ENCODE measurements at regions not wholly inside any gene's neighbourhood (a gene's known extent, or its start where the extent isn't known, plus 50 kb on each side); places are given as distances from the start of the nearest gene placed in this dataset.
"Not testable (repeated sequence)": the region's sequence is repeated elsewhere in the genome, so short reads cannot be mapped to it uniquely, and the experiment has no call there.

- H3K9me3 ChIP-seq; ATAC-seq; FAIRE-seq; H3K4me1 ChIP-seq; DNase-seq (ENCODE audit: low read depth in 1 of 2, low spot score in 1 of 2); H3K4me3 ChIP-seq; H3K4me2 ChIP-seq; CTCF ChIA-PET; POLR2A ChIA-PET; H3K27ac ChIP-seq: not testable (repeated sequence)
- TF ChIP-seq HDAC2 (IDR thresholded peaks at IDR 0.05): peak; percentile 22; the same call in 1 of the 2 replicates
- 85% methylated on average over 7 of the region's 7 CpGs for WGBS (ENCODE audit: missing lambda C conversion rate)
These were observed 124.5 kb downstream of the TANC2 start for GRCh38 chr17:63090358-63091114.

- DNase-seq (ENCODE audit: low read depth in 1 of 2, low spot score in 1 of 2); H3K9me3 ChIP-seq; H3K4me1 ChIP-seq; FAIRE-seq; H3K27ac ChIP-seq; POLR2A ChIA-PET; H3K4me2 ChIP-seq; ATAC-seq; H3K4me3 ChIP-seq: not testable (repeated sequence)
- peak; percentile 58 for TF ChIP-seq MAFK (IDR thresholded peaks at IDR 0.05; ENCODE audit: partially characterized antibody)
- CTCF ChIA-PET: interaction anchor here (0.6 to 1.5 kb wide), 2 partner anchors 9 to 25 kb away, joined by 3 read pairs; no protein-coding TSS in a partner anchor
These were observed 125.9 kb downstream of the TANC2 start for GRCh38 chr17:63091909-63092308.

- no peaks in the 10 kb centered on the region for H3K4me1 ChIP-seq
- no peak overlapping the region for H3K4me3 ChIP-seq
- DNase-seq (ENCODE audit: low read depth in 1 of 2, low spot score in 1 of 2): no peak
- ChIA-PET CTCF (no interaction called here), POLR2A (no interaction called here)
- H3K4me2 ChIP-seq: no peak overlapping the region
- no peak for FAIRE-seq
- H3K9me3 ChIP-seq: no peaks in the 10 kb centered on the region
- 80% methylated on average over 3 of the region's 3 CpGs for WGBS (ENCODE audit: missing lambda C conversion rate)
- no peak overlapping the region for H3K27ac ChIP-seq
- ATAC-seq: no peak
- TF ChIP-seq MAFK (IDR thresholded peaks at IDR 0.05; ENCODE audit: partially characterized antibody) (peak; percentile 91), JUNB (IDR thresholded peaks at IDR 0.05) (no peak), RFX5 (IDR thresholded peaks at IDR 0.05) (no peak), RAD21 (conservative IDR thresholded peaks at IDR 0.05 in 1 of 2, IDR thresholded peaks at IDR 0.05 in 1 of 2) (no peak)
These were observed 128.6 kb downstream of the TANC2 start for GRCh38 chr17:63094631-63095030.

- Histone ChIP-seq H3K4me3 (no peak overlapping the region), H3K9me3 (no peaks in the 10 kb centered on the region), H3K4me1 (no peaks in the 10 kb centered on the region), H3K27ac (no peak overlapping the region), H3K4me2 (no peak overlapping the region)
- CTCF ChIA-PET: interaction anchor here (0.6 kb wide), 1 partner anchor 27 kb away, joined by 3 read pairs; no protein-coding TSS in a partner anchor
- ATAC-seq (peak in 1 of 2 experiments; percentile 33; a peak in 1 of 6 replicates), DNase-seq (ENCODE audit: low read depth in 1 of 2, low spot score in 1 of 2) (no peak), FAIRE-seq (no peak)
- TF ChIP-seq JUNB (IDR thresholded peaks at IDR 0.05) (no peak), RARB (CRISPR knock-in tag; IDR thresholded peaks at IDR 0.05) (no peak), ZSCAN20 (CRISPR knock-in tag; IDR thresholded peaks at IDR 0.05) (no peak), E2F6 (IDR thresholded peaks at IDR 0.05; ENCODE audit: borderline replicate concordance, low read depth) (no peak), USF2 (IDR thresholded peaks at IDR 0.05) (no peak), SREBF2 (IDR thresholded peaks at IDR 0.05) (no peak), ESRRA (IDR thresholded peaks at IDR 0.05; ENCODE audit: borderline replicate concordance, low read length) (no peak)
- WGBS (ENCODE audit: missing lambda C conversion rate): 94% methylated on average over 1 of the region's 1 CpG
- POLR2A ChIA-PET: no interaction called here
These were observed 129.4 kb downstream of the TANC2 start for GRCh38 chr17:63095459-63095858.

- ChIA-PET CTCF (no interaction called here), POLR2A (no interaction called here)
- WGBS (ENCODE audit: missing lambda C conversion rate): 95% methylated on average over 1 of the region's 1 CpG
- FAIRE-seq: peak; percentile 70
- no peak for DNase-seq (ENCODE audit: low read depth in 1 of 2, low spot score in 1 of 2)
- Histone ChIP-seq H3K4me2 (no peak overlapping the region), H3K9me3 (no peaks in the 10 kb centered on the region), H3K4me3 (no peak overlapping the region), H3K4me1 (no peaks in the 10 kb centered on the region), H3K27ac (no peak overlapping the region)
- TF ChIP-seq SREBF2 (IDR thresholded peaks at IDR 0.05): no peak
- TF ChIP-seq KDM1A (IDR thresholded peaks at IDR 0.05; ENCODE audit: low read depth): no peak
- no peak for TF ChIP-seq CEBPB (IDR thresholded peaks at IDR 0.05)
- no peak for TF ChIP-seq HEYL (CRISPR knock-in tag; IDR thresholded peaks at IDR 0.05)
- TF ChIP-seq NR3C1 (IDR thresholded peaks at IDR 0.05): no peak
- no peak for TF ChIP-seq FOSL2 (IDR thresholded peaks at IDR 0.05)
- no peak for TF ChIP-seq FOSL2 (CRISPR knock-in tag; IDR thresholded peaks at IDR 0.05)
- no peak for TF ChIP-seq ZNF302 (CRISPR knock-in tag; IDR thresholded peaks at IDR 0.05)
- no peak for TF ChIP-seq JUN (IDR thresholded peaks at IDR 0.05)
- TF ChIP-seq CBX8 (IDR thresholded peaks at IDR 0.05): no peak
- ATAC-seq: no peak
These were observed 129.8 kb downstream of the TANC2 start for GRCh38 chr17:63095879-63096278.

Measured in A549 (cell line).